Stimulated activated effector memory CD8-positive, alpha-beta T cell treated with anti-CD3 and anti-CD28 coated beads, Interleukin-12 subunit alpha, Interleukin-12 subunit beta, amount 100 ng/mL, for 72 hours (primary cell): ENCODE measurements at regions not wholly inside any gene's neighbourhood (a gene's known extent, or its start where the extent isn't known, plus 50 kb on each side); places are given as distances from the start of the nearest gene placed in this dataset.

ENCODE experiments used
- ATAC-seq: fragments of 150-1000 bp; cut with Tn5 transposase; 2 replicates; pipeline ENCODE4 v1.10.0; 2021
- DNase-seq, 2 donors: peaks; one replicate each; pipeline ENCODE4 v3.0.0; 2021 to 2022; ENCODE audit warnings: low spot score in 2 of 2
- H3K27ac Mint-ChIP-seq: one replicate; pipeline ENCODE4 v1.8.0; 2022; ENCODE audit warnings: mild to moderate bottlenecking, mixed read lengths
- H3K36me3 Mint-ChIP-seq: one replicate; pipeline ENCODE4 v1.8.0; 2022; ENCODE audit warnings: mild to moderate bottlenecking, mixed read lengths
- H3K4me1 Mint-ChIP-seq: one replicate; pipeline ENCODE4 v1.8.0; 2022; ENCODE audit warnings: mixed read lengths
- H3K4me3 Mint-ChIP-seq: one replicate; pipeline ENCODE4 v1.8.0; 2022; ENCODE audit warnings: mild to moderate bottlenecking, mixed read lengths
- H3K9me3 Mint-ChIP-seq: one replicate; pipeline ENCODE4 v1.8.0; 2022; ENCODE audit warnings: mixed read lengths

GRCh38 chr5:23316060-23316591 lies 191.3 kb upstream of the PRDM9 start:
- peaks cover 18% of the 10 kb centered on the region for H3K9me3 Mint-ChIP-seq
- DNase-seq: no peak
- H3K4me3 Mint-ChIP-seq: no peak overlapping the region
- no peaks in the 10 kb centered on the region for H3K4me1 Mint-ChIP-seq
- no peak for ATAC-seq
- no peak overlapping the region for H3K27ac Mint-ChIP-seq
- no peaks in the 10 kb centered on the region for H3K36me3 Mint-ChIP-seq

GRCh38 chr5:23314827-23315226 lies 192.6 kb upstream of the PRDM9 start:
- Mint-ChIP-seq H3K4me1 (no peaks in the 10 kb centered on the region), H3K36me3 (no peaks in the 10 kb centered on the region), H3K4me3 (no peak overlapping the region), H3K9me3 (peaks cover 19% of the 10 kb centered on the region), H3K27ac (no peak overlapping the region)
- no peak for DNase-seq
- no peak for ATAC-seq

GRCh38 chr5:23305055-23305454 lies 202.4 kb upstream of the PRDM9 start:
- ATAC-seq (no peak), DNase-seq (no peak)
- Mint-ChIP-seq H3K9me3 (peaks cover 25% of the 10 kb centered on the region), H3K4me3 (no peak overlapping the region), H3K27ac (no peak overlapping the region), H3K4me1 (no peaks in the 10 kb centered on the region), H3K36me3 (no peaks in the 10 kb centered on the region)

GRCh38 chr5:23303836-23304235 lies 203.6 kb upstream of the PRDM9 start:
- H3K27ac Mint-ChIP-seq: no peak overlapping the region
- no peaks in the 10 kb centered on the region for H3K4me1 Mint-ChIP-seq
- no peak overlapping the region for H3K4me3 Mint-ChIP-seq
- ATAC-seq (no peak), DNase-seq (no peak)
- no peaks in the 10 kb centered on the region for H3K36me3 Mint-ChIP-seq
- peaks cover 25% of the 10 kb centered on the region for H3K9me3 Mint-ChIP-seq

- Mint-ChIP-seq H3K27ac (no peak overlapping the region), H3K36me3 (no peaks in the 10 kb centered on the region), H3K9me3 (peaks cover 25% of the 10 kb centered on the region), H3K4me1 (no peaks in the 10 kb centered on the region), H3K4me3 (no peak overlapping the region)
- ATAC-seq: no peak
- no peak for DNase-seq
Observed at GRCh38 chr5:23303435-23303834, 204.0 kb upstream of the PRDM9 start.

- Mint-ChIP-seq H3K9me3 (peaks cover 20% of the 10 kb centered on the region), H3K27ac (no peak overlapping the region), H3K36me3 (no peaks in the 10 kb centered on the region), H3K4me3 (no peak overlapping the region), H3K4me1 (no peaks in the 10 kb centered on the region)
- ATAC-seq (no peak), DNase-seq (no peak)
Observed at GRCh38 chr5:23302438-23302837, 205.0 kb upstream of the PRDM9 start.

GRCh38 chr5:23289162-23289561 lies 218.2 kb upstream of the PRDM9 start:
- no peak for ATAC-seq
- H3K4me3 Mint-ChIP-seq: no peak overlapping the region
- H3K27ac Mint-ChIP-seq: no peak overlapping the region
- no peaks in the 10 kb centered on the region for H3K36me3 Mint-ChIP-seq
- H3K4me1 Mint-ChIP-seq: no peaks in the 10 kb centered on the region
- H3K9me3 Mint-ChIP-seq: peaks cover 7% of the 10 kb centered on the region
- DNase-seq: no peak

- Mint-ChIP-seq H3K36me3 (no peaks in the 10 kb centered on the region), H3K27ac (no peak overlapping the region), H3K4me1 (no peaks in the 10 kb centered on the region), H3K4me3 (no peak overlapping the region), H3K9me3 (peaks cover 9% of the 10 kb centered on the region)
- ATAC-seq (no peak), DNase-seq (no peak)
Observed at GRCh38 chr5:23284656-23285055, 222.8 kb upstream of the PRDM9 start.

- Mint-ChIP-seq H3K4me1 (no peaks in the 10 kb centered on the region), H3K36me3 (no peaks in the 10 kb centered on the region), H3K9me3 (peaks cover 7% of the 10 kb centered on the region), H3K4me3 (no peak overlapping the region), H3K27ac (no peak overlapping the region)
- no peak for DNase-seq
- ATAC-seq: no peak
Observed at GRCh38 chr5:23274171-23274570, 233.2 kb upstream of the PRDM9 start.

- H3K4me3 Mint-ChIP-seq: no peak overlapping the region
- ATAC-seq: no peak
- peaks cover 2% of the 10 kb centered on the region for H3K9me3 Mint-ChIP-seq
- H3K4me1 Mint-ChIP-seq: no peaks in the 10 kb centered on the region
- H3K27ac Mint-ChIP-seq: no peak overlapping the region
- H3K36me3 Mint-ChIP-seq: no peaks in the 10 kb centered on the region
- DNase-seq: no peak
Observed at GRCh38 chr5:23269981-23270380, 237.4 kb upstream of the PRDM9 start.

GRCh38 chr5:23268136-23268535 lies 239.3 kb upstream of the PRDM9 start:
- Mint-ChIP-seq H3K4me3 (no peak overlapping the region), H3K36me3 (no peaks in the 10 kb centered on the region)

GRCh38 chr5:23260621-23261020 lies 246.8 kb upstream of the PRDM9 start:
- Mint-ChIP-seq H3K27ac (no peak overlapping the region), H3K4me3 (no peak overlapping the region), H3K4me1 (no peaks in the 10 kb centered on the region), H3K9me3 (peaks cover 5% of the 10 kb centered on the region), H3K36me3 (no peaks in the 10 kb centered on the region)
- DNase-seq (no peak), ATAC-seq (no peak)

More at GRCh38 chr5:23268136-23268535, 239.3 kb upstream of the PRDM9 start:
- Mint-ChIP-seq H3K27ac (no peak overlapping the region), H3K9me3 (peaks cover 2% of the 10 kb centered on the region), H3K4me1 (no peaks in the 10 kb centered on the region)
- no peak for DNase-seq
- ATAC-seq: no peak

- Mint-ChIP-seq H3K27ac (no peak overlapping the region), H3K36me3 (no peaks in the 10 kb centered on the region), H3K9me3 (peaks cover 3% of the 10 kb centered on the region), H3K4me1 (no peaks in the 10 kb centered on the region), H3K4me3 (no peak overlapping the region)
- DNase-seq (no peak), ATAC-seq (no peak)
Observed at GRCh38 chr5:23257656-23258055, 249.8 kb upstream of the PRDM9 start.

- ATAC-seq: no peak
- no peaks in the 10 kb centered on the region for H3K4me1 Mint-ChIP-seq
- H3K4me3 Mint-ChIP-seq: no peak overlapping the region
- peaks cover 6% of the 10 kb centered on the region for H3K9me3 Mint-ChIP-seq
- no peaks in the 10 kb centered on the region for H3K36me3 Mint-ChIP-seq
- H3K27ac Mint-ChIP-seq: no peak overlapping the region
- DNase-seq: no peak
Observed at GRCh38 chr5:23253621-23254198, 253.7 kb upstream of the PRDM9 start.

- Mint-ChIP-seq H3K4me1 (no peaks in the 10 kb centered on the region), H3K27ac (no peak overlapping the region), H3K4me3 (no peak overlapping the region), H3K9me3 (peaks cover 20% of the 10 kb centered on the region), H3K36me3 (no peaks in the 10 kb centered on the region)
- DNase-seq (no peak), ATAC-seq (no peak)
Observed at GRCh38 chr5:23242891-23243290, 264.5 kb upstream of the PRDM9 start.

GRCh38 chr5:23235246-23235645 lies 272.2 kb upstream of the PRDM9 start:
- H3K4me3 Mint-ChIP-seq: no peak overlapping the region
- no peaks in the 10 kb centered on the region for H3K4me1 Mint-ChIP-seq
- ATAC-seq (no peak), DNase-seq (no peak)
- H3K27ac Mint-ChIP-seq: no peak overlapping the region
- no peaks in the 10 kb centered on the region for H3K36me3 Mint-ChIP-seq
- peaks cover 12% of the 10 kb centered on the region for H3K9me3 Mint-ChIP-seq

GRCh38 chr5:23234197-23234596 lies 273.2 kb upstream of the PRDM9 start:
- no peaks in the 10 kb centered on the region for H3K4me1 Mint-ChIP-seq
- H3K4me3 Mint-ChIP-seq: no peak overlapping the region
- ATAC-seq (no peak), DNase-seq (no peak)
- H3K9me3 Mint-ChIP-seq: peaks cover 12% of the 10 kb centered on the region
- H3K27ac Mint-ChIP-seq: no peak overlapping the region
- no peaks in the 10 kb centered on the region for H3K36me3 Mint-ChIP-seq
